PC-3 (cell line): ENCODE measurements at regions not wholly inside any gene's neighbourhood (a gene's known extent, or its start where the extent isn't known, plus 50 kb on each side); places are given as distances from the start of the nearest gene placed in this dataset.

ENCODE experiments used
- CTCF ChIP-seq: fragments of 300-600 bp; sonication (generic); conservative IDR thresholded peaks from 2 replicates; pipeline ENCODE4 v1.5.1; 2017; ENCODE audit warnings: antibody characterized with exemption, low read depth, mild to moderate bottlenecking, low read length
- EZH2phosphoT487 ChIP-seq: fragments of 300-600 bp; sonication (generic); IDR thresholded peaks from 2 replicates; pipeline ENCODE4 v1.6.1; 2018; ENCODE audit warnings: mild to moderate bottlenecking, antibody characterized with exemption, low read length, borderline replicate concordance

GRCh38 chr1:182315167-182315556, 76.4 kb downstream of the GLUL start:
- no peak for TF ChIP-seq CTCF
- TF ChIP-seq EZH2phosphoT487 = no peak
